Smooth muscle cell (in vitro differentiated cells): ENCODE measurements at regions not wholly inside any gene's neighbourhood (a gene's known extent, or its start where the extent isn't known, plus 50 kb on each side); places are given as distances from the start of the nearest gene placed in this dataset.

ENCODE experiments used
- DNase-seq: peaks from one replicate; lab custom pipeline; 2025; ENCODE audit not compliant: unreplicated experiment; lab: John Stamatoyannopoulos, UW
- H2AFZ ChIP-seq: fragments of 200-600 bp; sonication (generic); 2 replicates; pipeline ENCODE4 v1.6.0; 2016; ENCODE audit warnings: antibody characterized with exemption, low read depth, mild to moderate bottlenecking
- H3F3A ChIP-seq: fragments of 200-600 bp; sonication (generic); 2 replicates; pipeline ENCODE4 v1.6.0; 2017; ENCODE audit warnings: antibody characterized with exemption, low read depth
- H3K27ac ChIP-seq: fragments of 200-600 bp; sonication (generic); 2 replicates; pipeline ENCODE4 v1.5.1; 2016; ENCODE audit warnings: low read depth, mild to moderate bottlenecking
- H3K27me3 ChIP-seq: fragments of 200-600 bp; sonication (generic); 2 replicates; pipeline ENCODE4 v1.6.1; 2016; ENCODE audit warnings: low read depth, mild to moderate bottlenecking
- H3K36me3 ChIP-seq: fragments of 200-600 bp; sonication (generic); 2 replicates; pipeline ENCODE4 v1.5.1; 2016; ENCODE audit warnings: low read depth
- H3K4me1 ChIP-seq: fragments of 200-600 bp; sonication (generic); 2 replicates; pipeline ENCODE4 v1.5.1; 2016; ENCODE audit warnings: low read depth
- H3K4me2 ChIP-seq: fragments of 200-600 bp; sonication (generic); 2 replicates; pipeline ENCODE4 v1.6.0; 2016; ENCODE audit warnings: mild to moderate bottlenecking
- H3K4me3 ChIP-seq: fragments of 200-600 bp; sonication (generic); 2 replicates; pipeline ENCODE4 v1.5.1; 2016; ENCODE audit warnings: mild to moderate bottlenecking
- H3K79me2 ChIP-seq: fragments of 200-600 bp; sonication (generic); 2 replicates; pipeline ENCODE4 v1.6.0; 2016; ENCODE audit warnings: low read depth, mild to moderate bottlenecking
- H3K9ac ChIP-seq: fragments of 200-600 bp; sonication (generic); 2 replicates; pipeline ENCODE4 v1.6.0; 2016; ENCODE audit warnings: low read depth
- H3K9me3 ChIP-seq: fragments of 200-600 bp; sonication (generic); replicated peaks from 2 replicates; pipeline ENCODE4 v1.5.1; 2016; ENCODE audit warnings: low read depth
- H4K20me1 ChIP-seq: fragments of 200-600 bp; sonication (generic); 2 replicates; pipeline ENCODE4 v1.6.0; 2016; ENCODE audit warnings: low read depth
- WGBS: methylation state at CpG from one replicate; pipeline ENCODE4 v1.1.7; 2016; ENCODE audit warnings: low lambda C conversion rate; 5-methylcytosine and 5-hydroxymethylcytosine counted together
- TF ChIP-seq, protein P1 (sequence below): fragments of 200-600 bp; sonication (generic); IDR thresholded peaks from 2 replicates; pipeline ENCODE4 v1.5.1; 2017; ENCODE audit warnings: borderline replicate concordance, mild to moderate bottlenecking, antibody characterized with exemption; ENCODE audit not compliant: insufficient read depth, poor library complexity, severe bottlenecking

DNA sequence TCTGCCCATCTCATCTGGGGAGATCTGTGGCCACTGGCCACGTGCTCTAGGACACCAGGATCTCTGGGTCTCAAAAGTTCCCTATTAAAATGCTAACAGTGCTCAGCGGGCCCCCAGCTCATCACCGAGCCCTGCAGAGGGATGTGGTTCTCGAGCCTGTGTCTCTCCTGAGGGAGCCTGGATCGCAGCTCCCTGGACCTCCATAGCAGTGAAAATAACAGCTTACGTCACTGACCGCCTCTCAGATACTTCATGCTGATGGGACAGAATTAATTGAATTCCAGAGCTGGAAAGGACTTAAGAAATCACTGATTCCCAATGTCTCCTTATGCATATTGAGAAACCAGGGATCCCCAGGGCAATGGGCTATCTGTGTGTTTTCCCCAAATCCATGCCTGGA lies 90.0 kb downstream of the GALR1 start:
- Histone ChIP-seq H3K9ac (no peak overlapping the region), H3K4me3 (no peak overlapping the region), H3K27me3 (no peaks in the 10 kb centered on the region), H3F3A (no peaks in the 10 kb centered on the region), H3K4me2 (no peak overlapping the region), H4K20me1 (no peaks in the 10 kb centered on the region), H2AFZ (no peak overlapping the region), H3K79me2 (no peaks in the 10 kb centered on the region), H3K9me3 (no peaks in the 10 kb centered on the region), H3K4me1 (no peaks in the 10 kb centered on the region), H3K36me3 (no peaks in the 10 kb centered on the region), H3K27ac (no peak overlapping the region)
- TF ChIP-seq, protein P1, sequence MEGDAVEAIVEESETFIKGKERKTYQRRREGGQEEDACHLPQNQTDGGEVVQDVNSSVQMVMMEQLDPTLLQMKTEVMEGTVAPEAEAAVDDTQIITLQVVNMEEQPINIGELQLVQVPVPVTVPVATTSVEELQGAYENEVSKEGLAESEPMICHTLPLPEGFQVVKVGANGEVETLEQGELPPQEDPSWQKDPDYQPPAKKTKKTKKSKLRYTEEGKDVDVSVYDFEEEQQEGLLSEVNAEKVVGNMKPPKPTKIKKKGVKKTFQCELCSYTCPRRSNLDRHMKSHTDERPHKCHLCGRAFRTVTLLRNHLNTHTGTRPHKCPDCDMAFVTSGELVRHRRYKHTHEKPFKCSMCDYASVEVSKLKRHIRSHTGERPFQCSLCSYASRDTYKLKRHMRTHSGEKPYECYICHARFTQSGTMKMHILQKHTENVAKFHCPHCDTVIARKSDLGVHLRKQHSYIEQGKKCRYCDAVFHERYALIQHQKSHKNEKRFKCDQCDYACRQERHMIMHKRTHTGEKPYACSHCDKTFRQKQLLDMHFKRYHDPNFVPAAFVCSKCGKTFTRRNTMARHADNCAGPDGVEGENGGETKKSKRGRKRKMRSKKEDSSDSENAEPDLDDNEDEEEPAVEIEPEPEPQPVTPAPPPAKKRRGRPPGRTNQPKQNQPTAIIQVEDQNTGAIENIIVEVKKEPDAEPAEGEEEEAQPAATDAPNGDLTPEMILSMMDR = no peak
- no peak for DNase-seq
- WGBS = 86% methylated on average over 7 of the region's 7 CpGs

DNA sequence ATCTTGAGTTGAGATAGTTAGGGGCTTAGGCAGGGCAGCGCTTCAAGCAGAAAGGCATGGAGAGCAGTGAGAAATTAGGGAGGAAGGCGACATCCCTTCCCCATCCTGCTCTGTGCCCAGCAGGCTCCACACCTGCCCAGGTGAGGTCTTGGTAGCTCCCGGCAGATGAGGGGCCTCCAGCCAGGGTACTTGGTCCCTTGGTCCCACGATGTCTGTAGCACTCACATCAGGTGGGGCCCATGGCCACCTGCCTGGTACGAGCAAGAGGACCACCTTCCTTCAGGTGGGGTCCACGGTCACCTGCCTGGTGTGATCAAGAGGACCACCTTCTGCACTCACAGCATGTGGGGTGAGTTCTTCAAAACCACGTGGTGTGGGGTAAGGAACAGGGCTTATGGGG lies 91.2 kb downstream of the GALR1 start:
- H3K9me3 ChIP-seq = no peaks in the 10 kb centered on the region

DNA sequence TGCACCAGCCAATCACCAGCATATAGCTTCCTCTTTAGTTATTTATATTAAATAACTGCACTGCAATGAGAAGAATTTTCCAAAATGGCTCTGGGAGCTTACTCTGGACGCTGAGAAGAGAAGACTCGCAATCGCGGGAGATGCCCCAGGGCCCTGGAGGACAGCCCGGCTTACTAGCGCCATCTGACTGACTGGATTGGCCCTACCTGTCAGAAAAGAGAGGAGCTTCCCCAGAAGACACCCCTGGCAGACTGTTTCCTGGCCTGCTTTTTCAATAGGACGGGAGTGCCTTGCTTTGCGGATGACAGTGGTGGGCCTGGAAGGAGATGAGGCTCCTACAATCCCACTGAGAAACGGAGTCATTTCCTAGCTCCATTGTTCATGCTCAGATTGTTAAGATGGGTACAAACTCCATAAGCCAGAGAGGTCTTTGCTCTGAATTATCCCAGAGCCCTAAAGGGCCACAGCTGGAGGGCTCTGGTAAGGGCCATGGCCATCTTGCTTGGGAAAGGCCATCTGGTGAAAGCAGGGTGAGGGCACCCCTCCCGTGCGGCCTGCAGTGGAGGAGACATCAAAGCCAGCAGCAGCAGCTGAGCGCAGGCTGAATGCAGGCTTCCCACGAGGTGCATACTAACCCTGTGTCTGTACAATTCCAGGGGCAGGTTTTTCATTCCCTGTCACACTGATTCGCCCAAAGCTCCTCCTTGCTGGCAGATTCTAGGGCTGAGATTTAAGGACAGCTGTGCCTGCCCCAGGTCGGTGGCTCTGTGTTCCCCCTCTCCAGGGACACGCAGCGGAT lies 92.1 kb downstream of the GALR1 start:
- Histone ChIP-seq H3K4me3 (no peak overlapping the region), H3K9ac (no peak overlapping the region), H3K9me3 (no peaks in the 10 kb centered on the region), H2AFZ (no peak overlapping the region), H3K36me3 (no peaks in the 10 kb centered on the region), H4K20me1 (no peaks in the 10 kb centered on the region), H3K4me1 (no peaks in the 10 kb centered on the region), H3K27me3 (no peaks in the 10 kb centered on the region), H3K27ac (no peak overlapping the region), H3K79me2 (no peaks in the 10 kb centered on the region), H3K4me2 (no peak overlapping the region), H3F3A (no peaks in the 10 kb centered on the region)
- 87% methylated on average over 17 of the region's 17 CpGs for WGBS
- TF ChIP-seq, protein P1 = no peak
- no peak for DNase-seq

More for the DNA sequence above, 91.2 kb downstream of the GALR1 start:
- H3K4me3 ChIP-seq = no peak overlapping the region
- no peaks in the 10 kb centered on the region for H3K27me3 ChIP-seq
- TF ChIP-seq, protein P1 = no peak
- WGBS = 84% methylated on average over 7 of the region's 7 CpGs
- no peaks in the 10 kb centered on the region for H3K4me1 ChIP-seq
- no peak overlapping the region for H3K9ac ChIP-seq
- no peaks in the 10 kb centered on the region for H3K79me2 ChIP-seq
- no peak overlapping the region for H2AFZ ChIP-seq
- no peaks in the 10 kb centered on the region for H4K20me1 ChIP-seq
- DNase-seq = no peak
- no peaks in the 10 kb centered on the region for H3K36me3 ChIP-seq
- no peak overlapping the region for H3K4me2 ChIP-seq
- no peak overlapping the region for H3K27ac ChIP-seq
- H3F3A ChIP-seq = no peaks in the 10 kb centered on the region

GRCh38 chr18:77342736-77343135 lies 93.1 kb downstream of the GALR1 start:
- Histone ChIP-seq H3F3A (no peaks in the 10 kb centered on the region), H3K36me3 (no peaks in the 10 kb centered on the region), H3K4me2 (no peak overlapping the region), H3K27ac (no peak overlapping the region), H3K4me1 (no peaks in the 10 kb centered on the region), H3K27me3 (no peaks in the 10 kb centered on the region), H3K9me3 (no peaks in the 10 kb centered on the region), H4K20me1 (no peaks in the 10 kb centered on the region), H2AFZ (no peak overlapping the region), H3K9ac (no peak overlapping the region), H3K4me3 (no peak overlapping the region), H3K79me2 (no peaks in the 10 kb centered on the region)
- no peak for DNase-seq
- 88% methylated on average over 9 of the region's 10 CpGs for WGBS
- TF ChIP-seq, protein P1 = no peak
